ENCODE measurements at regions not wholly inside any gene's neighbourhood (a gene's known extent, or its start where the extent isn't known, plus 50 kb on each side); places are given as distances from the start of the nearest gene placed in this dataset.

DNA sequence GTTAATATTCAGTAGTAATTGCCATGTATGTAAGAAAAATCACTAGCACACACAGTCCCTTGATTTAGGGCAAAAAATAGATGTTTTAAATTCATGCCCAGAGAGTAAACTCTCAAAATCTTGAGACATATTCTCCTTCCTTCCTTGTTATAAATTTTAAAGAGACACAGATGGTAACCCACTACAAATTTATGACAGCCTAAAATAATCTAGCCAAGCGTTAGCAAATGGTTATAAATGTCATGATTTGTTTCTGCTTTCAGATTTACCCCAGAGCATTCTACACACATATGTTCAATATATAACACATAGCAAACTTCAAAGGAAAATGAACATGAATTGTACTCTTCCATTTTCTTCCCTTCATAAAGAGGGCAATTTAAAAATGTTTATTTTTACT is 540.3 kb downstream of the TLL1 start:
- Histone ChIP-seq H3K9ac (replicated peaks in 1 of 4; ENCODE audit: extremely low read depth in 1 of 4, low read depth in 3 of 4, low read length in 3 of 4) (no peak overlapping the region), H3K79me2 (ENCODE audit: control insufficient read depth in 1 of 2, insufficient read depth in 2 of 2, low read length in 2 of 2) (no peaks in the 10 kb centered on the region), H3K14ac (ENCODE audit: insufficient read length) (no peak overlapping the region), H3K4me2 (ENCODE audit: insufficient read depth in 1 of 2, low read depth in 2 of 2, low read length in 2 of 2) (no peak overlapping the region), H2BK12ac (ENCODE audit: low read depth, low read length) (no peak overlapping the region), H3K4me3 (ENCODE audit: extremely low read depth in 1 of 4, insufficient read depth in 2 of 4, low read depth in 3 of 4, low read length in 4 of 4) (no peak overlapping the region), H3K4ac (replicated peaks; ENCODE audit: insufficient read length, low read depth, low read length) (no peak overlapping the region), H2BK15ac (ENCODE audit: low read length) (no peak overlapping the region), H4K5ac (ENCODE audit: insufficient read length, low read depth, low read length) (no peak overlapping the region), H3K27ac (ENCODE audit: low read depth, low read length) (no peak overlapping the region), H3K4me1 (replicated peaks in 1 of 4; ENCODE audit: control insufficient read depth in 3 of 4, insufficient read depth in 4 of 4, low read length in 3 of 4) (no peaks in the 10 kb centered on the region), H3K9me3 (ENCODE audit: insufficient read depth in 2 of 2, low read depth in 1 of 2, low read length in 1 of 2) (no peaks in the 10 kb centered on the region), H2BK20ac (ENCODE audit: low read length) (no peak overlapping the region), H2AK5ac (ENCODE audit: low read depth, low read length) (no peak overlapping the region), H2BK5ac (ENCODE audit: low read depth, low read length) (no peak overlapping the region), H3K23ac (ENCODE audit: insufficient read length) (no peak overlapping the region), H3K56ac (replicated peaks; ENCODE audit: insufficient read length, low read depth, low read length) (no peak overlapping the region), H2AFZ (ENCODE audit: low read length) (no peak overlapping the region), H3K23me2 (ENCODE audit: low read depth, low read length) (no peaks in the 10 kb centered on the region), H4K20me1 (replicated peaks in 1 of 2; ENCODE audit: control insufficient read depth in 1 of 2, insufficient read depth in 2 of 2, low read length in 2 of 2) (no peaks in the 10 kb centered on the region), H3K36me3 (ENCODE audit: control insufficient read depth in 2 of 4, insufficient read depth in 4 of 4, low read length in 3 of 4) (no peaks in the 10 kb centered on the region), H4K91ac (replicated peaks; ENCODE audit: insufficient read length, low read length) (no peak overlapping the region), H4K8ac (ENCODE audit: extremely low read depth, insufficient read depth, low read length) (no peak overlapping the region), H2BK120ac (replicated peaks; ENCODE audit: low read depth, low read length) (no peak overlapping the region), H3K18ac (ENCODE audit: extremely low read depth, low read length) (no peak overlapping the region), H3K79me1 (ENCODE audit: low read depth, low read length) (no peaks in the 10 kb centered on the region), H3K27me3 (replicated peaks in 1 of 4; ENCODE audit: control insufficient read depth in 3 of 4, extremely low read depth in 1 of 4, insufficient read depth in 3 of 4, low read length in 3 of 4) (no peaks in the 10 kb centered on the region)
- ChIA-PET CTCF (ENCODE audit: partially characterized antibody) (no interaction called here), POLR2A (ENCODE audit: partially characterized antibody) (no interaction called here)
- 90% methylated on average over 1 of the region's 1 CpG; no CpG with 5 or more reads in 1 of the 2 experiments for WGBS, 2 experiments (ENCODE audit: extremely low coverage in 1 of 2, insufficient coverage in 1 of 2, insufficient read length in 1 of 2, insufficient replicate concordance in 2 of 2, low coverage in 1 of 2, low lambda C conversion rate in 2 of 2, missing lambda C conversion rate in 1 of 2)
- DNase-seq (ENCODE audit: low read depth in 1 of 2, low spot score in 2 of 2), result no peak
- no peak for FAIRE-seq
- TF ChIP-seq ZNF274 (IDR thresholded peaks at IDR 0.05; ENCODE audit: borderline replicate concordance, extremely low read depth, low read length) (no peak), JUND (IDR thresholded peaks at IDR 0.05; ENCODE audit: low read length) (no peak), GABPA (IDR thresholded peaks at IDR 0.05; ENCODE audit: borderline replicate concordance, insufficient read depth, low read length) (no peak), SP4 (IDR thresholded peaks at IDR 0.05; ENCODE audit: low read length) (no peak)
